Panc1 (cell line): ENCODE measurements at regions not wholly inside any gene's neighbourhood (a gene's known extent, or its start where the extent isn't known, plus 50 kb on each side); places are given as distances from the start of the nearest gene placed in this dataset.

Source experiments
- POLR2AphosphoS5 ChIP-seq: IDR thresholded peaks from 2 replicates; pipeline ENCODE4 v1.6.1; 2012; ENCODE audit warnings: mild to moderate bottlenecking, low read depth, low read length, moderate library complexity
- SIN3A ChIP-seq: IDR thresholded peaks from 2 replicates; pipeline ENCODE4 v1.6.1; 2012; ENCODE audit warnings: low read depth, mild to moderate bottlenecking, low read length, moderate library complexity, borderline replicate concordance; ENCODE audit not compliant: insufficient read depth
- TCF7L2 ChIP-seq: IDR thresholded peaks from 2 replicates; pipeline ENCODE4 v1.6.1; 2011; ENCODE audit warnings: mild to moderate bottlenecking, low read depth, low read length, inconsistent platforms
- TF ChIP-seq, protein P1 (sequence below): fragments of 450-650 bp; IDR thresholded peaks from 2 replicates; pipeline ENCODE4 v1.5.1; 2017; ENCODE audit warnings: mild to moderate bottlenecking
- TF ChIP-seq, protein P2 (sequence below), 2 experiments: IDR thresholded peaks; 2 replicates each; pipeline ENCODE4 v1.6.1; 2011 to 2012; ENCODE audit warnings: low read depth in 2 of 2, control low read depth in 1 of 2, low read length in 1 of 2, mild to moderate bottlenecking in 1 of 2, moderate library complexity in 1 of 2; ENCODE audit not compliant: insufficient read depth in 1 of 2

DNA sequence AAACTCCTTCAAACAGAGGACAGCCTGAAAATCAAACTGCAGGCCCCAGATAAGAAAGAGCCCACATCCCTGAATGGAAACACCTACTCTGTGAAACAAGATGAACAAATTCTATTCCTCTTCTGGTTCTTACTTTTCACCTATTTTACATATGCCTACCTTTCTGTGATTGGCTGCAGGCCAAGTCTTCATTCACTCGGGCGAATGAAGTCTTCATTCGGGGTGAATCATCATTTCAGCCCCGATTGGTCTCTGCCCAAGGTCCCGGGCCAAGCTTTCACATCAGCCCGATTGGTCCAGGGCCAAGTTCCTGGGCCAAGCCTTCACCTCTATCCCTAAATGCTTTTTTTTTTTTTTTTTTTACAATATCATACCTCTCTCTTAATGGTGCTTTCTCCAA lies 529.8 kb upstream of the ACTRT1 start:
- TF ChIP-seq, protein P1, sequence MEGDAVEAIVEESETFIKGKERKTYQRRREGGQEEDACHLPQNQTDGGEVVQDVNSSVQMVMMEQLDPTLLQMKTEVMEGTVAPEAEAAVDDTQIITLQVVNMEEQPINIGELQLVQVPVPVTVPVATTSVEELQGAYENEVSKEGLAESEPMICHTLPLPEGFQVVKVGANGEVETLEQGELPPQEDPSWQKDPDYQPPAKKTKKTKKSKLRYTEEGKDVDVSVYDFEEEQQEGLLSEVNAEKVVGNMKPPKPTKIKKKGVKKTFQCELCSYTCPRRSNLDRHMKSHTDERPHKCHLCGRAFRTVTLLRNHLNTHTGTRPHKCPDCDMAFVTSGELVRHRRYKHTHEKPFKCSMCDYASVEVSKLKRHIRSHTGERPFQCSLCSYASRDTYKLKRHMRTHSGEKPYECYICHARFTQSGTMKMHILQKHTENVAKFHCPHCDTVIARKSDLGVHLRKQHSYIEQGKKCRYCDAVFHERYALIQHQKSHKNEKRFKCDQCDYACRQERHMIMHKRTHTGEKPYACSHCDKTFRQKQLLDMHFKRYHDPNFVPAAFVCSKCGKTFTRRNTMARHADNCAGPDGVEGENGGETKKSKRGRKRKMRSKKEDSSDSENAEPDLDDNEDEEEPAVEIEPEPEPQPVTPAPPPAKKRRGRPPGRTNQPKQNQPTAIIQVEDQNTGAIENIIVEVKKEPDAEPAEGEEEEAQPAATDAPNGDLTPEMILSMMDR, result no peak
- TF ChIP-seq POLR2AphosphoS5 (no peak), SIN3A (no peak), TCF7L2 (no peak)
- TF ChIP-seq, protein P2, sequence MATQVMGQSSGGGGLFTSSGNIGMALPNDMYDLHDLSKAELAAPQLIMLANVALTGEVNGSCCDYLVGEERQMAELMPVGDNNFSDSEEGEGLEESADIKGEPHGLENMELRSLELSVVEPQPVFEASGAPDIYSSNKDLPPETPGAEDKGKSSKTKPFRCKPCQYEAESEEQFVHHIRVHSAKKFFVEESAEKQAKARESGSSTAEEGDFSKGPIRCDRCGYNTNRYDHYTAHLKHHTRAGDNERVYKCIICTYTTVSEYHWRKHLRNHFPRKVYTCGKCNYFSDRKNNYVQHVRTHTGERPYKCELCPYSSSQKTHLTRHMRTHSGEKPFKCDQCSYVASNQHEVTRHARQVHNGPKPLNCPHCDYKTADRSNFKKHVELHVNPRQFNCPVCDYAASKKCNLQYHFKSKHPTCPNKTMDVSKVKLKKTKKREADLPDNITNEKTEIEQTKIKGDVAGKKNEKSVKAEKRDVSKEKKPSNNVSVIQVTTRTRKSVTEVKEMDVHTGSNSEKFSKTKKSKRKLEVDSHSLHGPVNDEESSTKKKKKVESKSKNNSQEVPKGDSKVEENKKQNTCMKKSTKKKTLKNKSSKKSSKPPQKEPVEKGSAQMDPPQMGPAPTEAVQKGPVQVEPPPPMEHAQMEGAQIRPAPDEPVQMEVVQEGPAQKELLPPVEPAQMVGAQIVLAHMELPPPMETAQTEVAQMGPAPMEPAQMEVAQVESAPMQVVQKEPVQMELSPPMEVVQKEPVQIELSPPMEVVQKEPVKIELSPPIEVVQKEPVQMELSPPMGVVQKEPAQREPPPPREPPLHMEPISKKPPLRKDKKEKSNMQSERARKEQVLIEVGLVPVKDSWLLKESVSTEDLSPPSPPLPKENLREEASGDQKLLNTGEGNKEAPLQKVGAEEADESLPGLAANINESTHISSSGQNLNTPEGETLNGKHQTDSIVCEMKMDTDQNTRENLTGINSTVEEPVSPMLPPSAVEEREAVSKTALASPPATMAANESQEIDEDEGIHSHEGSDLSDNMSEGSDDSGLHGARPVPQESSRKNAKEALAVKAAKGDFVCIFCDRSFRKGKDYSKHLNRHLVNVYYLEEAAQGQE (IDR thresholded peaks at IDR 0.05; ENCODE audit: insufficient read depth in 1 of 2, low read depth in 2 of 2, low read length in 1 of 2), result no peak
